Lung (tissue), 11 donors: ENCODE measurements at regions not wholly inside any gene's neighbourhood (a gene's known extent, or its start where the extent isn't known, plus 50 kb on each side); places are given as distances from the start of the nearest gene placed in this dataset.

Source experiments
- ATAC-seq: fragments of 200-7000 bp; cut with Tn5 transposase; one replicate; pipeline ENCODE4 v1.9.1; 2020; ENCODE audit warnings: moderate number of reproducible peaks; ENCODE audit not compliant: insufficient read depth, low FRiP score
- DNase-seq, 3 donors: peaks; one replicate each; pipeline ENCODE4 v3.0.0-alpha.2; 2013 to 2017
- H3K27ac ChIP-seq, 2 donors: one replicate each; pipeline ENCODE4 v1.5.1; 2013; ENCODE audit warnings: mild to moderate bottlenecking in 2 of 2, moderate library complexity in 2 of 2, control low read depth in 1 of 2, inconsistent platforms in 1 of 2, low read depth in 1 of 2, low read length in 1 of 2
- H3K27me3 ChIP-seq, 3 donors: one replicate each; pipeline ENCODE4 v1.5.1; 2013; ENCODE audit warnings: low read length in 2 of 3; ENCODE audit not compliant: control insufficient read depth in 3 of 3, insufficient read depth in 3 of 3
- H3K36me3 ChIP-seq, 4 donors: one replicate each; pipeline ENCODE4 v1.5.1; 2013; ENCODE audit warnings: low read length in 4 of 4, mild to moderate bottlenecking in 1 of 4, moderate library complexity in 1 of 4; ENCODE audit not compliant: control insufficient read depth in 4 of 4, insufficient read depth in 4 of 4
- H3K4me1 ChIP-seq, 5 donors: one replicate each; pipeline ENCODE4 v1.5.1; 2013; ENCODE audit warnings: low read length in 5 of 5, mild to moderate bottlenecking in 2 of 5, moderate library complexity in 1 of 5; ENCODE audit not compliant: control insufficient read depth in 5 of 5, insufficient read depth in 5 of 5
- H3K4me3 ChIP-seq: one replicate; pipeline ENCODE4 v1.5.1; 2013; ENCODE audit warnings: mild to moderate bottlenecking, control low read depth, moderate library complexity
- H3K9ac ChIP-seq, 2 donors: one replicate each; pipeline ENCODE4 v1.5.1; 2013; ENCODE audit warnings: low read length in 2 of 2, control low read depth in 1 of 2; ENCODE audit not compliant: insufficient read depth in 1 of 2
- H3K9me3 ChIP-seq, 4 donors: one replicate each; pipeline ENCODE4 v1.5.1; 2013; ENCODE audit warnings: low read length in 3 of 4, mild to moderate bottlenecking in 1 of 4, moderate library complexity in 1 of 4; ENCODE audit not compliant: control insufficient read depth in 4 of 4, insufficient read depth in 3 of 4
- WGBS, 2 donors: extraction: QIAGEN DNeasy Blood & Tissue Kit; methylation state at CpG; one replicate each; pipeline ENCODE4 v1.1.7; 2013; 5-methylcytosine and 5-hydroxymethylcytosine counted together
- TF ChIP-seq, protein P1 (sequence below): IDR thresholded peaks from 2 replicates; pipeline ENCODE4 v1.5.1; 2012; ENCODE audit warnings: mild to moderate bottlenecking; ENCODE audit errors: control extremely low read depth, extremely low read depth
- donor health status: control.
- donor health status: control.
- donor health status: Bipolar disorder and iron deficiency.
- donor health status: healthy.
- donor health status: DM: yes; HTN: yes; CAD: no.

- H3K9ac ChIP-seq = no peak overlapping the region
- TF ChIP-seq, protein P1, sequence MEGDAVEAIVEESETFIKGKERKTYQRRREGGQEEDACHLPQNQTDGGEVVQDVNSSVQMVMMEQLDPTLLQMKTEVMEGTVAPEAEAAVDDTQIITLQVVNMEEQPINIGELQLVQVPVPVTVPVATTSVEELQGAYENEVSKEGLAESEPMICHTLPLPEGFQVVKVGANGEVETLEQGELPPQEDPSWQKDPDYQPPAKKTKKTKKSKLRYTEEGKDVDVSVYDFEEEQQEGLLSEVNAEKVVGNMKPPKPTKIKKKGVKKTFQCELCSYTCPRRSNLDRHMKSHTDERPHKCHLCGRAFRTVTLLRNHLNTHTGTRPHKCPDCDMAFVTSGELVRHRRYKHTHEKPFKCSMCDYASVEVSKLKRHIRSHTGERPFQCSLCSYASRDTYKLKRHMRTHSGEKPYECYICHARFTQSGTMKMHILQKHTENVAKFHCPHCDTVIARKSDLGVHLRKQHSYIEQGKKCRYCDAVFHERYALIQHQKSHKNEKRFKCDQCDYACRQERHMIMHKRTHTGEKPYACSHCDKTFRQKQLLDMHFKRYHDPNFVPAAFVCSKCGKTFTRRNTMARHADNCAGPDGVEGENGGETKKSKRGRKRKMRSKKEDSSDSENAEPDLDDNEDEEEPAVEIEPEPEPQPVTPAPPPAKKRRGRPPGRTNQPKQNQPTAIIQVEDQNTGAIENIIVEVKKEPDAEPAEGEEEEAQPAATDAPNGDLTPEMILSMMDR = no peak
- 76 to 77% methylated on average over 6 of the region's 6 CpGs for WGBS, 2 donors
- ATAC-seq (no peak), DNase-seq (no peak)
- H3K4me1 ChIP-seq = peaks cover 0 to 21% (median 0%) of the 10 kb centered on the region in 5 donors
- H3K27ac ChIP-seq = no peak overlapping the region
- H3K27me3 ChIP-seq = no peaks in the 10 kb centered on the region
- no peak overlapping the region for H3K4me3 ChIP-seq
- H3K9me3 ChIP-seq = no peaks in the 10 kb centered on the region
- H3K36me3 ChIP-seq = no peaks in the 10 kb centered on the region
These were observed 99.0 kb downstream of the TEX26 start for GRCh38 chr13:31031482-31031881.

- Histone ChIP-seq H3K9me3 (no peaks in the 10 kb centered on the region), H3K4me1 (no peaks in the 10 kb centered on the region), H3K36me3 (no peaks in the 10 kb centered on the region), H3K27ac (no peak overlapping the region), H3K9ac (no peak overlapping the region), H3K4me3 (no peak overlapping the region), H3K27me3 (no peaks in the 10 kb centered on the region)
- DNase-seq = no peak
- TF ChIP-seq, protein P1 = no peak
- WGBS, 2 donors = 88% methylated on average over 8 of the region's 8 CpGs
- no peak for ATAC-seq
These were observed 96.6 kb downstream of the TEX26 start for GRCh38 chr13:31029102-31029501.

DNA sequence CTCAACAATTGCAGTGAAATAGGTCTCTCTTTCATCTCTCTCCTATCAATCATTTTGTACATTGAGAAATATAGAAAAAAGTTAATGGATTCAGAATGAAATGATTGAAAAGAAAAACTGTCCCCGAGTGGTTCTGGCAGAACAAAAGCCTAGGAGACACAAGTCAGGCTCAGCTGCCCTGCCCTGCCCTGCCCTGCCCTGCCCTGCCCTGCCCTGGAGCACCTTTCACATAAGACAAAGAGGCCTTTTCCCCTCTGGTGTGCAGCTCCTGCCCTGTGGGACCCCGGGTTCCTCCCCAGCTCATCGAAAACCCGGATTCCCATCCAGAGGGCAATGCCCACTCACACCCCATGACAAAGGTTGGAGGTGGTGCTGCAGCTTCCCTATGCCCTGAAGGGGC is 94.7 kb downstream of the TEX26 start:
- Histone ChIP-seq H3K27ac (no peak overlapping the region), H3K27me3 (no peaks in the 10 kb centered on the region), H3K9me3 (no peaks in the 10 kb centered on the region), H3K36me3 (no peaks in the 10 kb centered on the region), H3K9ac (no peak overlapping the region), H3K4me1 (no peaks in the 10 kb centered on the region), H3K4me3 (no peak overlapping the region)
- WGBS, 2 donors = 79 to 83% methylated on average over 4 of the region's 4 CpGs
- ATAC-seq = no peak
- TF ChIP-seq, protein P1 = no peak
- DNase-seq = no peak
